ENCODE measurements at regions not wholly inside any gene's neighbourhood (a gene's known extent, or its start where the extent isn't known, plus 50 kb on each side); places are given as distances from the start of the nearest gene placed in this dataset.

DNA sequence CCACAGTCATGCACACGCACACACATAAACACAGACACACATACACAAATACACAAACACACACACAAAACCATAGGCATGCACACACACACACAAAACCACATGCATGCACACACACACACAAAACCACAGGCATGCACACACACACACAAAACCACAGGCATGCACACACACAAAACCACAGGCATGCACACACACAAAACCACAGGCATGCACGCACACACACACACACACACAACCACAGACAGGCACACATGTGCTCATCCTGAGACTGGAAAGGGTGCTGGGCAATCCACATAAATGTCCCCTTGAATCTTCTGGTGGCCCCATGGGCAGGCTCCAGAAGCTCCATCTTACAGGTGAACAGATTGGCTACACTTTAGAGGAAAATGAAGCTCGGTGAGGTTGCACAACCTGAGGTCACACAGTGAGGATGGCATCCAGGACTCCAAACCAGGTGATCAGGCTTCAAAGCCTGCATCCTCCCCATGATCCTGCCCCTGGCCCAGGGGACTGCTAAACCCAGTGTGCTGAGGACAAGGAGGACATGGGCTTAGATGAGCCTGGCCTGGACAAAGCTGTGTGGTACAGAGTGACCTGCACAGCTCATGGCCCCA is 144.8 kb downstream of the GADD45G start:
- TF ChIP-seq, protein P1, sequence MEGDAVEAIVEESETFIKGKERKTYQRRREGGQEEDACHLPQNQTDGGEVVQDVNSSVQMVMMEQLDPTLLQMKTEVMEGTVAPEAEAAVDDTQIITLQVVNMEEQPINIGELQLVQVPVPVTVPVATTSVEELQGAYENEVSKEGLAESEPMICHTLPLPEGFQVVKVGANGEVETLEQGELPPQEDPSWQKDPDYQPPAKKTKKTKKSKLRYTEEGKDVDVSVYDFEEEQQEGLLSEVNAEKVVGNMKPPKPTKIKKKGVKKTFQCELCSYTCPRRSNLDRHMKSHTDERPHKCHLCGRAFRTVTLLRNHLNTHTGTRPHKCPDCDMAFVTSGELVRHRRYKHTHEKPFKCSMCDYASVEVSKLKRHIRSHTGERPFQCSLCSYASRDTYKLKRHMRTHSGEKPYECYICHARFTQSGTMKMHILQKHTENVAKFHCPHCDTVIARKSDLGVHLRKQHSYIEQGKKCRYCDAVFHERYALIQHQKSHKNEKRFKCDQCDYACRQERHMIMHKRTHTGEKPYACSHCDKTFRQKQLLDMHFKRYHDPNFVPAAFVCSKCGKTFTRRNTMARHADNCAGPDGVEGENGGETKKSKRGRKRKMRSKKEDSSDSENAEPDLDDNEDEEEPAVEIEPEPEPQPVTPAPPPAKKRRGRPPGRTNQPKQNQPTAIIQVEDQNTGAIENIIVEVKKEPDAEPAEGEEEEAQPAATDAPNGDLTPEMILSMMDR (conservative IDR thresholded peaks at IDR 0.05; ENCODE audit: low read depth in 2 of 2) = no peak
- TF ChIP-seq JUNB (IDR thresholded peaks at IDR 0.05; ENCODE audit: unreplicated experiment) = no peak
- no peak for TF ChIP-seq CREB1 (CRISPR knock-in tag; IDR thresholded peaks at IDR 0.05; ENCODE audit: low read depth)
- no peak for TF ChIP-seq POLR2AphosphoS5 (IDR thresholded peaks at IDR 0.05; ENCODE audit: low read depth)

Measured in GM23338 (cell line).